COLO829 (cell line): ENCODE measurements at regions not wholly inside any gene's neighbourhood (a gene's known extent, or its start where the extent isn't known, plus 50 kb on each side); places are given as distances from the start of the nearest gene placed in this dataset.
A peak's percentile ranks its signal among the peaks of the same experiment; 100 is the strongest.
"Not testable (repeated sequence)": the region's sequence is repeated elsewhere in the genome, so short reads cannot be mapped to it uniquely, and the experiment has no call there.

Experiments
- DNase-seq: peaks from one replicate; pipeline ENCODE4 v3.0.0; 2012; ENCODE audit warnings: low spot score

DNA sequence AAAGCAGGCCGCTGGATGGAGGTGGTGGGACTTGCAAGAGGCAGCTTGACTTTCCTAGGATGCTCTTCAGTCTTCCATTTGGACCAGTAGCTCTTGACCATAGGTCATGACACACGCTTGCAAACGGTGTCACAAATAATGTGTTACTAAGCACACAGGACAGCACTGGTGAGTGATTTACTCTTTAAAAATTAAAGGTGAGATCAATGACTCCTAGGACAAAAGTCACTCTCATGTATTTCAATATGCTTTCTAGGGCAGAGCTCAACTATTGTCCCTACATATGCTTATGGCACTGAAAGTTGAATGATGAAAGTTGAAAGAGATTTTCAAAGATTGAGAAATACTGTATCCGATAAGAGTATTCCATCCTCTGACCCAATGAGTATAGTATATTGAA is 496.7 kb downstream of the EBF1 start:
- no peak for DNase-seq

DNA sequence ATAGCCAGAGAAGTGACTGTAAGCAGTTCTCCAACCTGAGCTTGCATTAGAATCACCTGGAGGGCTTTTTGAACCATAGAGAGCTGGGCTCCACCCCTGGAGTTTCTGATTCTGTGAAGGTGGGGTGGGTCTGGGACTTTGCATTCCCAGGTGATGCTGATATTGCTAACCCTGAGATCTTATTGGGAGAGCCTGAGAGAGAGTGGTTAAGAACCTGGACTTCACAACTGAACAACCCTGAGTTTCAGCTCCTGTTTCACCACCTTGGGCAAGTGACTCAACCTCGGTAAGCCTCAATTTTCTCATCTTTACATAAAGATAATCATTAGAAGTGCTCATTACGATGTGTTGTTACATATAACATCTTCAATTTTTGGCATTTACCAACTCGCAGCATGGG is 498.6 kb downstream of the EBF1 start:
- no peak for DNase-seq

DNA sequence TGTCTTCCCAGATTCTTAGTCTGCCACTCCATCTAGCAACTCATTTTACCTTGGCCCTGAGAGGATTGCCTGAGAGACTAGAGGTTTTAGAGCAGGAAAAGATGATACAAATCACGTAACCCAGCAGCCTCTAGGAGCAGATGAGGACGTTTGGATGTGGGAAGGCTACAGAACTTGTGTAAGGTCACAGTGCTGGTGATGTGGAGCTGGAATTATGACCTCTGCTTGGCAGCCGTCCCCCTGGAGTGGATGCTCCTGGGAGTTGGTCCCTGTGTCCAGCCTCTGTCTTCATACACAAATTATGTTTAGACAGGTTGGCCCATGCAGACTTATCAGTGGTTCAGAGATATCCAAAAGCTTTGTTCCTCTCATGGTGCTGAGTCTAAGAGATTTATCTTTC is 499.0 kb downstream of the EBF1 start:
- DNase-seq: no peak

DNA sequence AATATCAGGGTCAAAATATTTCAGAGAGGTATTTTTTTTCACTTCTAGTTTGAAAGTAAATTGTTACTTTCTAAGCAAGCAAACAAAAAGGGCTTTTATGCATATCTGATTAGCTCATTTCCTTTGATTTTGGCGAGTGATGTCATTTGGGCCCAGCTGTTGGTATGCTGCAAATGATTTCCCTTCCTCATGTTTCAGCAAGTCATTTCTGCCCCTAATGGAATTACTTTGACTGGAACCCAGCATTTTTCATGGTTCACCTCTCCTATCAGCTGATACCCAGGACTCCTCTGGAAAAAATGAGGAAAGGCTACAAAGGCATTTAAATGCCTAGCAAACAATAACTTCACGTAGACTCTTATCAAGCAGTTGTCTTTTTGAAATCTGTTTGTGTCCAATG is 500.6 kb downstream of the EBF1 start:
- peak; percentile 13 for DNase-seq

DNA sequence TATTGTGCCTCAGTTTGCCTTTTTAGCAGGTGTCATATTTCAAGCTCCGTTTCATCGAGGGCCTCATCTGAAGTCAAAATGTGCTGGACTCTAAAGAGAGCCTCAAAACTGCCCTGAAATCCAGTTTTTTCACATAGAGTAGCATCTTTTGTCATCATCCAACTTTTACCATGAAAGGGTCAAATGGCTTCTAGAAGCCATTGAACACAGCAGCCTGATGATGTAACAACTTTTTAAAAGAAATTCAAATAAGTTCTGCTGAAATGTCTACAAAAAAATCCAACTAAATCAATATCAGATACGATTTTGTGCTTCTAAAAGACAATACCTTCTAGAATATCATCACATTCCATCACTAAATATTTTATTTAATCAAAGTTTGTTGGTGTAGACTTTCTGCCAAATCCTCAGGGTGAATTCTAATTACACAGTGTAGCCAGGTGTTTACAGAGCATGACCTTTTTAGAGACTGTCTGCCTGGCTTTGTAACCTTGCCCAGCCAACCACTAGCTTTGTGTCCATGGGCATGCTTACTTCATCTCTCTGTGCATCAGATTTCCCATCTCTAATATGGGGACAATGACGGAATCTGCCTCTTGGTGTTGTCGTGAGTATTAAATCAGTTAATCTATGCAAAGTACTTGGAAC is 505.0 kb downstream of the EBF1 start:
- DNase-seq: no peak

DNA sequence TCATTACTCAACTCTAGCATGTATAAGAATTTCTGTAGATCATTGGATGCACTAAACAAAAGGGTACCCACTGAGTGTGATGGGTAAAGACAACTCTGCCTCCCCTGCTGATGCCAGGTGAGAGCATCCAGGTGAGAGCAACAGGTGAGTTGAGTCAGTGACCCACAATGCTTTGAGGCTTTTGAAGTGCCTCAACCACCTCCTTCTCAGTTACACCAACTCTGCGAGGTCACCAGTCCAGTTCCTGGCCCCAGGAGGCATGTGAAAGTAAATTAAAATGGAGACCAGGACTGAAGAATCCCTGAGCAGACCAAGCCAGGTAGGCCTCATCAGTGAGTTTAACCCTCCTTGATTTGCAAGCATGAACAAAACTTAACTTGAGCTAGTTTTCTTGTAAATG is 505.8 kb downstream of the EBF1 start:
- DNase-seq: no peak

DNA sequence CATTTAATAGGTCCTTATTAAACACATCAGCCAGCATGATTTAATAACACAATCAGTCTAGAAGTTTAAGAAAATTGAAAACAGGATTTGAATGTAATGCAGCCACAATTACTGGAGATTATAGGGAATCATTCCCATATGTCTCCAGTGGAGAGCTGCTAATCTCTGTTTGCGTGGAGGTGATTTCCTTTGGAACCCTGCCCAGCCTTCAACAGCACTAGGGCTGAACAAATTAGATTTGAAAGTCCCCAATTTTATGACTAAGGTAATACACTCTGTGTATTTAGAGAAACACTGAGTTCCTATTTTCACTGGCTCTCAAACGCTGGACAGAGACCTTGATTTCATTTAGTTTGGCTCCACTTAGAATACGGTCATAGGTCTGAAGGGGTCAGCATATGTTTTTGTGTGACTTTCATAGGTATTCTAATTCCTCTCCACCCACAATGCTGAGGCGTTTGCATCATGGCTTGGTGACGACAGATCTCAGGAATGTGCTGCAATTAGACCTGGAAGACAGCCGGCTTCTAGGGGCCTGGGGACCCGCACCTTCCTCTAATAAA is 508.3 kb downstream of the EBF1 start:
- no peak for DNase-seq

DNA sequence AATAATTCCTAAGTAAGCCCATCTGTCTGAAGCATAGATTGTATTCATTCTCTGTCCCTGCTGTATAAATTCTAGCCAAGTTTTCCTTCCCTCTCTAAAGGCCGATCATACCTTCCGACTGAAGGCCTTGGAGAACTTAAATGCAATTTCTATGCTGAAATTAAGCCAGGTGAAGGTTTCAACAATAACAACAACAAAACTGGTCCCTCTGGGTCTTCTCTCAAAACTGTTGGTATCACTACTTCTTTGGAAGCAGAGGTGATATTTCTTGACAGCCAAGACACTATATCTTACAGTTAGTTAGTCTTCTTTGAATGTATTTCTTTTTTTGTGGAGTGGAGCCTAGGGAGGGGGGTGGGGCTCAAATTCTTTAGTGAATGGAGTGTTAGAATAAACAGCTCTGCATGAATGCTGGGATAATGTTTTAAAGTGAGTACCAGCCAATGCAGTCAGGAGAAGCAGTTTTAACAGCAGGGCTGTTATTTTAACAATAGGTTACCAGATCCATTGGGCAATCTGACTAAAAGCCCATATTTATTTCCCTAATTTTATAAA is 508.9 kb downstream of the EBF1 start:
- DNase-seq: no peak

DNA sequence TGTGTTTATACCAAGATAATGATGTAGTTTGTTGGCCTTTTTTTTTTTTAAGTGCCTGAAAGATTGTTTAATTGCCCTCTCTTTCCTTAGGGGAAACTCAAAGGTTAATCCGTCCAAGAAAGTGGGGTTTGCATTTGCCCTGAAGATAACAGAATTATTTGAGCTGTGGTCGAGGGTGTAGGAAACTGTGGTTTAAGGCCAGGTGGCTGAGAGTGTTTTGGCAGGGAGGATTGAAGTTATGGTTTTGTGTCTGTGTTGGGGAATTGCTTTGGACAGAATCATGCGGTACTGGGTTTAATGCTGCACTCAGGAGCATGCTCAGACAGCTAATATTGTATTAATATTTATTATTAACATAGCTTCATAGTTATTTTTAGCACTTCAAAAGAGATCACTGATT is 509.8 kb downstream of the EBF1 start:
- no peak for DNase-seq

DNA sequence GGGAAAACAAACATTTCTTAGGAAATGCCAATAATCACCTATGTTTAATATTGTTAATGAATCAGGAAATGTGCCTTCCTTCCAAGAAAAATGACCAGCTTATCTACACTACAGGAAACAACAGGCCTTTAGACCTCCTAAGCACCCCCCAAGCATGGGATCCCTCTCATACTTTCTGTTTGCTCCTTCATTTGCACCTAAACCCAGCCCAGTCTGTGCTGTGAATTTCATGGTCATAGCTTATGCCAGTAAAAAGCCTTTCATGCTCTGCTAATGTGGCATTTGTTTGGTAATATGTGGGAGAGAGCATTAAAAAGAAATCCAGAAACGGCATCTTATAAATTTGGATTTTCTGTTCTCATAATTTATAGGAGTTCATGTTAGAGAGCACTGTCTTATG is 511.1 kb downstream of the EBF1 start:
- DNase-seq: no peak

DNA sequence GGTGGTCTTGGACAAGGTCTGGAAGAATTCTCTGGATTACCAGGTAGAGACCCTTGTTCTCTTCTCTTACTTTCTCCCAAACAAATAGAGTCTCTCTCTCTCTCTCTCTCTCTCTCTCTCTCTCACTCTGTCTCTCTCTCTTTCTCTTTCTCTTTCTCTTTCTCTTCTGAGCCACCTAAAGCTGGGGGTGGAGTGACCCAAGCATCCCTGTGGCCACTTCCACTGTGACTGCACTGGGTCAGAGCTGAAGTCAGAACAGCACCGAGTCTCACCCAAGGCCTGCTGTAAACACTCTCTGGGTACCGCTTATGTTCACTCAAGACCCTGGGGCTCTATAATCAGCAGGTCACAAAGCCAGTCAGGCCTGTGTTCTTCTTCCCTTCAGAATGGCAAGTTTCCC is 513.7 kb downstream of the EBF1 start:
- no peak for DNase-seq

DNA sequence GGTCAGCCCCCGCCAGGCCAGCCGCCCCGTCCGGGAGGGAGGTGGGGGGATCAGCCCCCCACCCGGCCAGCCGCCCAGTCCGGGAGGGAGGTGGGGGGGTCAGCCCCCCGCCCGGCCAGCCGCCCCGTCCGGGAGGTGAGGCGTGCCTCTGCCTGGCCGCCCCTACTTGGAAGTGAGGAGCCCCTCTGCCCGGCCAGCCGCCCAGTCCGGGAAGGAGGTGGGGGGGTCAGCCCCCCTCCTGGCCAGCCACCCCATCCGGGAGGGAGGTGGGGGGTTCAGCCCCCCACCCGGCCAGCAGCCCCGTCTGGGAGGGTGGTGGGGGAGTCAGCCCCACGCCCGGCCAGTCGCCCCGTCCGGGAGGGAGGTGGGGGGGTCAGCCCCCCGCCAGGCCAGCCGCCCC is 517.0 kb downstream of the EBF1 start:
- not testable (repeated sequence) for DNase-seq

DNA sequence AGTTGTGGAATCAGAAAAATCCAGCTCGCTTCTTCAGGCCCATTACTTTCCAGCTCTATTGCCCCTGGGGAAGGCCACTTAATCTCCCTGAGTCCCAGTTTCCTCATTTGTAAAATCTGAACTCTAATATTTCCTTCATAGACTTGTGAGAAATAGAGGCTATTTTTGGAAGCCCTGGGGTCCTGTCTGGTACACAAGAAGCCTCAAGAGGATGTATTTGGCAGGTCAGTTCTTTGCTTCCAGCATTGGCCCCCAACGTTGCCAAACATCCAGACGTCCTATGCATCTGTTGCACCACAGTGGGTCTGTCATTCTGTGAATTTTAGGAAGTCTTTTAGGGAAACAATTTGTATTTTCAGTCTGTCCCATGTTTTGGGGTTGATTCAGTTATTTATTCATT is 525.9 kb downstream of the EBF1 start:
- no peak for DNase-seq

DNA sequence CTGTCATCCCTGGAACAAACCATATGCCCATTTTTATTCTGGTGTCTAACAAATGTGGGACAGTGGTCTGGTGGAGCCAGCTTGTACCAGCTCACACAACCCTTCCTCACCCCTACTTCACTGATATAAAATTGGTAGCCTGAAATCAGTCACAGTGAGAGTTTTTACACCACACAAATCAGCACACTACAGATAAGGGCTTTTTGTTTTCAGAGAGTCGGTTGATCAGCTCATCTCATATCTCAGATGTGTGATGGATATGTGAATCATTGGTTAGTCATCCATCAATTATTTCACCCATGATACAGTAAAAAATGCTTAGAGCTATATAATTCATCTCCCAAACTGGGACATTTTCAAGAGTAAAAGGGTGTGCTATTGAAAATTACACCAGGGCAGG is 529.2 kb downstream of the EBF1 start:
- peak; percentile 26 for DNase-seq

DNA sequence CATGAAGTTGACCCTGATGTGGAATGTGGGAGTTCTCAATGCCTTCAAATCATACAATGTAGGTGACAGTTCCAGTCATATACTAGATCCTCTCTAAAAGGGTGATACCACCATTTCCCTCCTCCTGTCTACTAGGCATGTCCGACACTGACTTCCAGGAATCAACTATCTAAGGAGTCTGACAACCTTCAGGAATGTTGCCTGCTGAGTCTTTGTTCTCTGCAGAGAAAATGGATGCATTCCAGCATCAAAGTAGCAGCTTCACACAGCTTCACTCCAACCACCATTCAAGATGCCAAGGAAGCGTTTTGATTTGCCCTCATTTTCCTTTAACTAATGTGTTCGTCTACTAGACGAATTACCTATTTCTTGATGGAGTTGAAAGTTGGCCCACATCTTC is 530.2 kb downstream of the EBF1 start:
- no peak for DNase-seq

DNA sequence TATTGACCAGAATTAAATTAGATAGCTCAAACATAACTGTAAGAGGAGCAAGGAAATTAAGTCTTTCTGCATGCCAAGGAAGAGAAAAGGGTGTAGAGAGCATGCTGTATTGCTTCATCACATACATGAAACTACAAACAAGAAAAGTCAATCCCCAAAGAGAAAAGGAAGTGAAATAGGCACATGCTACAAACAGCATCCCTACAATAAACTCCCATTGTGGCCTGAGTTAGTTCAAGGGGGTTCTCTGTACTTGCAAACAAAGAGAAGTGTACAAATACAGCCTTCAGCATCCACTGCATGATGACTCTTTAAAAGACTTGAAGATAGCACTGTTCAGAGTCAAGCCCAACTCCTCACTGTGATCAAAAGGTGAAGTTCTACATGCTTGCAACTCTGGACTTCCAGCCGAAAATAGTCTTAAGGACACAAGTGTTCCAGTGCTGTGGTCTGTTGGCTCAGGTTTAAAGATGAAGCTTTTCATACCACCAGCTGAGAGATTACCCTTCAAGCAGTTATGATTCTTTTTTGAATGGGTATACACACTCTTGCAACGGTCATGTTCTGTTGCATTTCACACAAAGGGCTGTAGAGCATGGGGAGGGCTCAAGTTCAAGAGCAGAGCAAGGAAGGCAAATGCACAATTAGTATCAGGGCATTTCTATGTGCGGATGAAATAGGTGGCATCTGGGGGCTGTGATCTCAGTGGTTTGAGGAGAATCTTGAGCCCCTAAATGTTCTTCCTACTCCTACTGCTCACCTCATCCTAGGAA is 534.5 kb downstream of the EBF1 start:
- DNase-seq: no peak

DNA sequence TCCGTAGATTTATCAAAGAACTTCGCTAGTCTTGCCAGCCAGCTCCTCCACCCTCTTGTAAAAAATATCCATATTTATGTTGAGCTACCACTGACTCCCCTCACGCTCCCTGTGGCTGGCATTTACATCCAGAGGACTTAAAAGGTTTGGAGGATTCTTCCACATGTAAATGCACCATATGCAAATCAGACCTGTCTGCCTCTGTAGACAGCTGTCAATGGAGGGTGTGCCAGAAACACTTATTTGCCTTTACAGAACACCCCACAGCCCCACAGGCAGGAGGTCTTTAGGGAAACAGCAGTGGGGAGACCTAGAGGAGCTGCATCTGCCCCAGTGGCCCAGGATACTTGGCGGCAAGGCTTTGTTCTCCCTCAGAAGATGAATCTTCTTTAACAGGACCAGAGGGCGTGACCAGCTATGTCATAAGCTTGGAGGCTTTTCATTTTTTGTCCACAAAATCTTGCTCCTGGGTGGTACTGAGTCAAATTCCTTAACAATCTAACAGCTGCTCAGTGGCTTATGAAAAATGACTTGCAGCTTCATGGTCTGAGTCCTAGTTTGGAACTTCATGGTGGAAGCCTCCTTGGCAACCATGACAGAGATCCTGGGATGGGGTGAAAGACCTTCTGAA is 535.8 kb downstream of the EBF1 start:
- no peak for DNase-seq

DNA sequence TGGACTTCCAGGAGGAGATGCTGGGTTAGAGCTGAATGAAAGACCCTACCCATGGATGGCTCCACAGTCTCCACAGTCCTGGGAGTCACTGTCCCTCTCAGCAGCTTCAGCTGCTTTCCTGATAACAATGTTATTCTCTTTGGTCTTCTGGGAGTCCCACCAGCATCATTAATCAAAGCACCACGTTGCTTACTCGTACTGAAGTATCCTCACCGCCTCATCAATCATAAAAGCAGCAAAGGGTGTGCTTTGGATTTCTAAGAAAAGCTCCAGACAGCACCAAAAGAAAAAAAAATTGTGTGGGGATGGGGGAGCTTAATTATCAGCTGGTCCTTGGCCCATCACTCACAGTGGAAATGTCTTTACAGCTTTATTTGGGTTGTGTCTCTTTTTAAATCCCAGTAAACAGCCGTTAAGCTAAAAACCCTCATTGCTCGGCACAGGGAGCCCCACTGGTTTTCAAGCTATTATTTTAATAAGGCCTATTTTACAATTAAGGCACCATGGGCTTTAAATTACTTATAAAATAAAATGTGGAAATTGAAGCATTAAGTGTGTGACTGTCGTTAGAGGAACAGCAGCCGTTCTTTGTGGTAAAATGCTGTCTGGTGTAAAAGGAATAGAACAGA is 538.0 kb downstream of the EBF1 start:
- DNase-seq: no peak

DNA sequence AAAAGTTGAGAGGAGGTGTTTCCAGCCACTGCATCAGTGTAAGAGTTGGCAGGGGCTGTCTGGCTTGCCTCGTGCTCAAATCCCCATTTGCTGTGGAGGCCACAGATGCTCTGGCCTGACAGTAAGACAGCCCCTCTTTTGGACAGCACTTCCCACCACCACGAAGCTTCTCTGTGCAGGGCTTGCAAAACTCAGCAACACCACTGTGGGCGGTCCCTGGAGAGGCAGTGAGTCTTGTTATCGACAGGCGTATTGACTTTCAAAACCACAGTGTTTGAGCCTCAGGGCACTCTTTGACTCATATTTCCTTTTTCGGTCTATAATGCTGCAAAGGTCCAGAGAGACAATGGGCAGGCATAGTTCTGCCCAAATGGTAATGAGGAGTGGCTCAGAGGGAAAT is 539.5 kb downstream of the EBF1 start:
- peak; percentile 65 for DNase-seq

DNA sequence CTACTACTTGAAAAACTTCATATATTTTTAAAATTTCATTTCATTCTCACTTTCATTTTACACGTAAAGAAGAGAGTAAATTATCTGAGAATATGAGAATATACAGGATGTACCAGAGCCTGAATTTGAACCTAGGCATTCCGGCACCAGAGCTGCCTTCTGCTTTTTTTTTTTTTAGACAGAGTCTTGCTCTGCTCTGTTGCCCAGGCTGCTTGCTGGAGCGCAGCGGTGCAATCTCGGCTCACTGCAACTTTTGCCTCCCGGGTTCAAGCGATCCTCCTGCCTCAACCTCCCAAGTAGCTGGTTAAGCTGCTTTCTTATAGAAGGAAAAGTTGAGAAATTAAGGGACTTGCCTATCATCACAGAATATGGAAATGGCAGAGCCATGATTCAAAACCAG is 540.1 kb downstream of the EBF1 start:
- no peak for DNase-seq

DNA sequence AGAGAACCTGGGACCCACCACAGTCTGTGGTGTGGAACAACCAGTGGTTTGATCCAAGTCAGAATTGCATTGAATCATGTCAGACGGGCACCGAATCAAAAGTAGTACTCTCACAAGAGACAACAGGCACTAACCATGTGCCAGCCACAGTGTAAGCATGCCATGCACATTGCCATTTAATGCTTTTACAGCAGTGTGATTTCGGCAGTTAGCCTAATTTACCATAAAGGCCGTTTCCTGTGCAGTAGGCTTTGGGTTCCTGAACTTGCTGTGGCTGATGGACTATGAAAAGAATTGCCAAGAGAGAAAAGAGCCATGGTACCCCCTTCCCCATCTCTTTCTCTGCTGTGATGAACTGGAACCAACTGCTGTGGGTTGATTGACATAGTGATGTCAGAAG is 540.6 kb downstream of the EBF1 start:
- no peak for DNase-seq

DNA sequence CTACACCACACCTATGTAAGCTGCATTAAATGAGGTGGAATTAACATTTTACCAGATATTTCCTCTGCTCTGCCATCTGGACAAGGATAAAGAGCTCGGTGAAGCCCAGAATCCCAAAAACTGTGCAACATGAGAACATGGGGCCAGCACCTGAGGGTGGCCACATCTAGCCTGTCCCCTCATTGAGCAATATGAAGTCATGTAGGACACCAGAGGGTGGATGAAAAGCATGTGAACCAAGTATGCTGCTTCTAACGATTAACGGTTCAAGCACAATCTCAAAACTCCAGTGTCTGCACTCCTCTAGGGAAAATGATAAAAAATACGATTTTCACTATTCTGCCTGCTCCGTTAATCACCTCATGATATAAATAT is 545.8 kb downstream of the EBF1 start:
- DNase-seq: no peak
